HEK293 (cell line): ENCODE measurements at regions not wholly inside any gene's neighbourhood (a gene's known extent, or its start where the extent isn't known, plus 50 kb on each side); places are given as distances from the start of the nearest gene placed in this dataset.

ENCODE experiments used
- CTCF ChIA-PET: fragments of 350-600 bp; formaldehyde crosslinking; extraction: SDS; loops from one replicate; lab custom pipeline; 2021; ENCODE audit warnings: antibody characterized with exemption; lab: Yijun Ruan, JAX
- POLR2A ChIA-PET: fragments of 300-600 bp; formaldehyde crosslinking; extraction: SDS; loops from one replicate; lab custom pipeline; 2020; ENCODE audit warnings: antibody characterized with exemption, inconsistent platforms; lab: Yijun Ruan, JAX
- H3K27ac ChIP-seq: fragments of 200-500 bp; sonication (Bioruptor generic); 2 replicates; pipeline ENCODE4 v1.5.1; 2014; ENCODE audit warnings: low read depth, low read length, control low read depth, inconsistent platforms; ENCODE audit errors: extremely low read depth
- H3K36me3 ChIP-seq, 2 experiments: fragments of 200-500 bp in 1 of 2; sonication (Bioruptor generic) in 1 of 2; 1 replicate in 1 of 2; 2 replicates in 1 of 2; pipeline ENCODE4 v1.5.1; 2014 to 2017; ENCODE audit warnings: inconsistent platforms in 2 of 2, low read length in 2 of 2; ENCODE audit not compliant: control insufficient read depth in 2 of 2, insufficient read depth in 1 of 2
- H3K4me1 ChIP-seq: fragments of 200-500 bp; sonication (Bioruptor generic); 2 replicates; pipeline ENCODE4 v1.5.1; 2014; ENCODE audit warnings: mild to moderate bottlenecking, low read length, inconsistent platforms; ENCODE audit not compliant: control insufficient read depth, insufficient read depth
- H3K4me3 ChIP-seq: 2 replicates; pipeline ENCODE4 v1.5.1; 2011; ENCODE audit warnings: low read depth, mild to moderate bottlenecking, control low read depth, low read length, moderate library complexity
- H3K9me3 ChIP-seq: fragments of 200-500 bp; sonication (Bioruptor generic); 2 replicates; pipeline ENCODE4 v1.5.1; 2014; ENCODE audit warnings: low read depth, low read length, inconsistent platforms; ENCODE audit not compliant: control insufficient read depth, insufficient read depth
- GLIS2 ChIP-seq: fragments of 450-650 bp; formaldehyde crosslinking; IDR thresholded peaks from 2 replicates; pipeline ENCODE4 v1.5.1; 2016; ENCODE audit warnings: missing biosample characterization, missing genetic modification characterization
- HOXA7 ChIP-seq: sonication (generic); formaldehyde crosslinking; IDR thresholded peaks from 2 replicates; pipeline ENCODE4 v1.8.1; 2022; ENCODE audit warnings: missing genetic modification reagents, borderline replicate concordance
- TRIM28 ChIP-seq: IDR thresholded peaks from 2 replicates; pipeline ENCODE4 v1.6.1; 2011; ENCODE audit warnings: low read length, control low read depth, borderline replicate concordance
- ZBTB48 ChIP-seq: fragments of 450-650 bp; formaldehyde crosslinking; IDR thresholded peaks from 2 replicates; pipeline ENCODE4 v1.5.1; 2016; ENCODE audit warnings: missing biosample characterization, missing genetic modification characterization
- ZBTB8A ChIP-seq: fragments of 450-650 bp; formaldehyde crosslinking; IDR thresholded peaks from 2 replicates; pipeline ENCODE4 v1.5.1; 2016; ENCODE audit warnings: missing biosample characterization, missing genetic modification characterization
- ZEB2 ChIP-seq: fragments of 450-650 bp; formaldehyde crosslinking; IDR thresholded peaks from 2 replicates; pipeline ENCODE4 v1.5.1; 2016; ENCODE audit warnings: missing biosample characterization, missing genetic modification characterization
- ZFHX2 ChIP-seq: fragments of 450-650 bp; formaldehyde crosslinking; conservative IDR thresholded peaks from 2 replicates; pipeline ENCODE4 v1.5.1; 2016; ENCODE audit warnings: missing biosample characterization, missing genetic modification characterization
- ZFP69B ChIP-seq: fragments of 450-650 bp; formaldehyde crosslinking; IDR thresholded peaks from 2 replicates; pipeline ENCODE4 v1.5.1; 2016; ENCODE audit warnings: missing biosample characterization, missing genetic modification characterization
- ZNF155 ChIP-seq: fragments of 450-650 bp; formaldehyde crosslinking; IDR thresholded peaks from 2 replicates; pipeline ENCODE4 v1.5.1; 2016; ENCODE audit warnings: missing biosample characterization, missing genetic modification characterization
- ZNF19 ChIP-seq: fragments of 450-650 bp; formaldehyde crosslinking; IDR thresholded peaks from 2 replicates; pipeline ENCODE4; 2016; ENCODE audit warnings: missing biosample characterization, missing genetic modification characterization, low read depth
- ZNF211 ChIP-seq: fragments of 450-650 bp; formaldehyde crosslinking; IDR thresholded peaks from 2 replicates; pipeline ENCODE4 v1.5.1; 2016; ENCODE audit warnings: low read depth, missing biosample characterization, missing genetic modification characterization
- ZNF221 ChIP-seq: fragments of 450-650 bp; formaldehyde crosslinking; IDR thresholded peaks from 2 replicates; pipeline ENCODE4 v1.5.1; 2017; ENCODE audit warnings: missing biosample characterization, missing genetic modification characterization, borderline replicate concordance
- ZNF24 ChIP-seq: fragments of 450-650 bp; formaldehyde crosslinking; IDR thresholded peaks from 2 replicates; pipeline ENCODE4 v1.5.1; 2016; ENCODE audit warnings: missing biosample characterization, missing genetic modification characterization
- ZNF248 ChIP-seq: fragments of 450-650 bp; formaldehyde crosslinking; IDR thresholded peaks from 2 replicates; pipeline ENCODE4 v1.5.1; 2017; ENCODE audit warnings: missing biosample characterization, missing genetic modification characterization
- ZNF292 ChIP-seq: fragments of 450-650 bp; formaldehyde crosslinking; IDR thresholded peaks from 2 replicates; pipeline ENCODE4 v1.5.1; 2016; ENCODE audit warnings: low read depth, missing biosample characterization, missing genetic modification characterization, borderline replicate concordance
- ZNF391 ChIP-seq: fragments of 450-650 bp; formaldehyde crosslinking; IDR thresholded peaks from 2 replicates; pipeline ENCODE4 v1.5.1; 2016; ENCODE audit warnings: low read depth, missing biosample characterization, missing genetic modification characterization, borderline replicate concordance
- ZNF416 ChIP-seq: fragments of 450-650 bp; formaldehyde crosslinking; IDR thresholded peaks from 2 replicates; pipeline ENCODE4 v1.5.1; 2016; ENCODE audit warnings: missing biosample characterization, missing genetic modification characterization
- ZNF426 ChIP-seq: fragments of 450-650 bp; formaldehyde crosslinking; IDR thresholded peaks from 2 replicates; pipeline ENCODE4 v1.5.1; 2017; ENCODE audit warnings: missing biosample characterization, missing genetic modification characterization, mild to moderate bottlenecking, inconsistent platforms, moderate library complexity
- ZNF555 ChIP-seq: fragments of 450-650 bp; formaldehyde crosslinking; conservative IDR thresholded peaks from 2 replicates; pipeline ENCODE4 v1.5.1; 2017; ENCODE audit warnings: missing biosample characterization, mild to moderate bottlenecking, missing genetic modification characterization, inconsistent platforms
- ZNF560 ChIP-seq: fragments of 450-650 bp; formaldehyde crosslinking; IDR thresholded peaks from 2 replicates; pipeline ENCODE4 v1.5.1; 2017; ENCODE audit warnings: missing biosample characterization, missing genetic modification characterization, borderline replicate concordance
- ZNF561 ChIP-seq: fragments of 450-650 bp; IDR thresholded peaks from 2 replicates; pipeline ENCODE4 v1.5.1; 2018; ENCODE audit warnings: missing biosample characterization, missing genetic modification characterization, borderline replicate concordance
- ZNF600 ChIP-seq: fragments of 450-650 bp; formaldehyde crosslinking; IDR thresholded peaks from 2 replicates; pipeline ENCODE4 v1.5.1; 2016; ENCODE audit warnings: missing biosample characterization, missing genetic modification characterization
- ZNF76 ChIP-seq: fragments of 450-650 bp; formaldehyde crosslinking; IDR thresholded peaks from 2 replicates; pipeline ENCODE4; 2016; ENCODE audit warnings: low read depth, missing biosample characterization, missing genetic modification characterization, borderline replicate concordance
- TF ChIP-seq, protein P1 (sequence below): fragments of 450-650 bp; formaldehyde crosslinking; IDR thresholded peaks from 2 replicates; pipeline ENCODE4 v1.5.1; 2016; ENCODE audit warnings: missing biosample characterization, missing genetic modification characterization, low read depth
- TF ChIP-seq, protein P2 (sequence below): fragments of 450-650 bp; formaldehyde crosslinking; IDR thresholded peaks from 2 replicates; pipeline ENCODE4 v1.5.1; 2016; ENCODE audit warnings: missing biosample characterization, missing genetic modification characterization
- TF ChIP-seq, protein P3 (sequence below): fragments of 450-650 bp; formaldehyde crosslinking; IDR thresholded peaks from 2 replicates; pipeline ENCODE4 v1.5.1; 2016; ENCODE audit warnings: missing biosample characterization, missing genetic modification characterization
- TF ChIP-seq, protein P4 (sequence below): fragments of 450-650 bp; formaldehyde crosslinking; IDR thresholded peaks from 2 replicates; pipeline ENCODE4 v1.5.1; 2016; ENCODE audit warnings: missing biosample characterization, missing genetic modification characterization
- TF ChIP-seq, protein P5 (sequence below): fragments of 450-650 bp; formaldehyde crosslinking; IDR thresholded peaks from 2 replicates; pipeline ENCODE4 v1.5.1; 2016; ENCODE audit warnings: missing biosample characterization, missing genetic modification characterization

DNA sequence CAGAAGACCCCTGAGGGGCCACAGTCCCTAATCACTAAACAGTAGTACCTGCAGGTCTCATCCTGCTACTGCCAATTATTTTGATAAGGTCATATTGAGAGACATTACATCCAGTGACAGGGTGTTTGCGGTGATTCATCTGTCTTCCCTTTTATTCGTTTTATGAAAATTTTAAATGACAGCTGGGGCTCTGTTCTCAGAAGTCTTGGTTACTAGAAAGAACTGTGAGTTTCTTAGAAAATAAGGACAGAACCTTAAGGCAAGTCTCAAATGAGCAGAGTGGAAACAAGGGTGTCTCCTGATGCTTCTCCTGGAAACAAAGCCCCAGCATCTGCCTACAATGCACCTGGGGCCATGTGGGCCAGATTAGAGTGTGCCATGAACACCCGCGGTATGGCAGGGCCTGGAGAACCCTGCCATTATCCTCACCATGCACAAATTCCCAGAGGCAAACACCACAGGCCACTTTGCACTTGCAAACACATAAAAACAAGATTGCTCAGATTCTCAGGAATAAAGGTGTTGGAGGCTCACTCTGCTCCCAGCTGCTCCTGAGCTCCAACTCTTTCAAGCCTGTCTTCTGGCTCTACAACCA is 66.3 kb upstream of the IQSEC1 start:
- CTCF ChIA-PET = interaction anchor here (0.6 to 1.5 kb wide), 2 partner anchors 48 to 327 kb away, joined by 3 to 4 read pairs; no protein-coding TSS in a partner anchor
- TF ChIP-seq ZNF221 (tag by site-specific recombination) (no peak), ZFHX2 (tag by site-specific recombination) (no peak), ZNF292 (tag by site-specific recombination) (no peak), GLIS2 (tag by site-specific recombination) (no peak), ZFP69B (no peak), TRIM28 (no peak), ZNF555 (tag by site-specific recombination) (no peak), ZNF561 (no peak), ZBTB48 (tag by site-specific recombination) (no peak), ZNF600 (no peak), HOXA7 (CRISPR knock-in tag) (no peak), ZNF248 (tag by site-specific recombination) (no peak), ZNF155 (tag by site-specific recombination) (no peak), ZNF391 (tag by site-specific recombination) (no peak), ZNF24 (no peak), ZNF426 (tag by site-specific recombination) (no peak), ZNF211 (tag by site-specific recombination) (no peak)
- TF ChIP-seq, protein P1, sequence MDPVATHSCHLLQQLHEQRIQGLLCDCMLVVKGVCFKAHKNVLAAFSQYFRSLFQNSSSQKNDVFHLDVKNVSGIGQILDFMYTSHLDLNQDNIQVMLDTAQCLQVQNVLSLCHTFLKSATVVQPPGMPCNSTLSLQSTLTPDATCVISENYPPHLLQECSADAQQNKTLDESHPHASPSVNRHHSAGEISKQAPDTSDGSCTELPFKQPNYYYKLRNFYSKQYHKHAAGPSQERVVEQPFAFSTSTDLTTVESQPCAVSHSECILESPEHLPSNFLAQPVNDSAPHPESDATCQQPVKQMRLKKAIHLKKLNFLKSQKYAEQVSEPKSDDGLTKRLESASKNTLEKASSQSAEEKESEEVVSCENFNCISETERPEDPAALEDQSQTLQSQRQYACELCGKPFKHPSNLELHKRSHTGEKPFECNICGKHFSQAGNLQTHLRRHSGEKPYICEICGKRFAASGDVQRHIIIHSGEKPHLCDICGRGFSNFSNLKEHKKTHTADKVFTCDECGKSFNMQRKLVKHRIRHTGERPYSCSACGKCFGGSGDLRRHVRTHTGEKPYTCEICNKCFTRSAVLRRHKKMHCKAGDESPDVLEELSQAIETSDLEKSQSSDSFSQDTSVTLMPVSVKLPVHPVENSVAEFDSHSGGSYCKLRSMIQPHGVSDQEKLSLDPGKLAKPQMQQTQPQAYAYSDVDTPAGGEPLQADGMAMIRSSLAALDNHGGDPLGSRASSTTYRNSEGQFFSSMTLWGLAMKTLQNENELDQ (tag by site-specific recombination) = no peak
- TF ChIP-seq, protein P2, sequence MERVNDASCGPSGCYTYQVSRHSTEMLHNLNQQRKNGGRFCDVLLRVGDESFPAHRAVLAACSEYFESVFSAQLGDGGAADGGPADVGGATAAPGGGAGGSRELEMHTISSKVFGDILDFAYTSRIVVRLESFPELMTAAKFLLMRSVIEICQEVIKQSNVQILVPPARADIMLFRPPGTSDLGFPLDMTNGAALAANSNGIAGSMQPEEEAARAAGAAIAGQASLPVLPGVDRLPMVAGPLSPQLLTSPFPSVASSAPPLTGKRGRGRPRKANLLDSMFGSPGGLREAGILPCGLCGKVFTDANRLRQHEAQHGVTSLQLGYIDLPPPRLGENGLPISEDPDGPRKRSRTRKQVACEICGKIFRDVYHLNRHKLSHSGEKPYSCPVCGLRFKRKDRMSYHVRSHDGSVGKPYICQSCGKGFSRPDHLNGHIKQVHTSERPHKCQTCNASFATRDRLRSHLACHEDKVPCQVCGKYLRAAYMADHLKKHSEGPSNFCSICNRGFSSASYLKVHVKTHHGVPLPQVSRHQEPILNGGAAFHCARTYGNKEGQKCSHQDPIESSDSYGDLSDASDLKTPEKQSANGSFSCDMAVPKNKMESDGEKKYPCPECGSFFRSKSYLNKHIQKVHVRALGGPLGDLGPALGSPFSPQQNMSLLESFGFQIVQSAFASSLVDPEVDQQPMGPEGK (tag by site-specific recombination) = no peak
- TF ChIP-seq, protein P3, sequence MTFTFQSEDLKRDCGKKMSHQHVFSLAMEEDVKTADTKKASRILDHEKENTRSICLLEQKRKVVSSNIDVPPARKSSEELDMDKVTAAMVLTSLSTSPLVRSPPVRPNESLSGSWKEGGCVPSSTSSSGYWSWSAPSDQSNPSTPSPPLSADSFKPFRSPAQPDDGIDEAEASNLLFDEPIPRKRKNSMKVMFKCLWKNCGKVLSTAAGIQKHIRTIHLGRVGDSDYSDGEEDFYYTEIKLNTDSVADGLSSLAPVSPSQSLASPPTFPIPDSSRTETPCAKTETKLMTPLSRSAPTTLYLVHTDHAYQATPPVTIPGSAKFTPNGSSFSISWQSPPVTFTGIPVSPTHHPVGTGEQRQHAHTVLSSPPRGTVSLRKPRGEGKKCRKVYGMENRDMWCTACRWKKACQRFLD (tag by site-specific recombination) = no peak
- TF ChIP-seq, all 188 proteins: peak for 0
- POLR2A ChIA-PET = no interaction called here
- H3K36me3 ChIP-seq = no peaks in the 10 kb centered on the region
- no peak overlapping the region for H3K4me3 ChIP-seq
- H3K27ac ChIP-seq = no peak overlapping the region
- no peaks in the 10 kb centered on the region for H3K9me3 ChIP-seq
- H3K4me1 ChIP-seq = no peaks in the 10 kb centered on the region

DNA sequence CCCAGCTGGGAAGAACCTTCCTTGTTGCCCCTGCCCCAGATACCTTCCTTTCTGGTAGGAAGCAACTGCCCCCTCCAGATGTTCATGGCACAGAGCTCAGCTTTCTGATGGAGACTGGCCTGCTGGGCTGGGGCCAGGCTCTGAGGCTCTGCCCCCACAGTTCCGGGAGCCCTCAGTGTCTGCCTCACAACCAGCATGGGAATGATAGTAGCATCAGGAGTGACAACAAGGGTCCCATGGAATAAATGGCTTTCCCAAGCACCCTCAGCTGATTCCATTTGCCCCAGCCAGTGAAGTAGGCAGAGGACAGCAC is 65.6 kb upstream of the IQSEC1 start:
- H3K4me3 ChIP-seq = no peak overlapping the region
- CTCF ChIA-PET = no interaction called here
- no peaks in the 10 kb centered on the region for H3K4me1 ChIP-seq
- POLR2A ChIA-PET = no interaction called here
- H3K27ac ChIP-seq = no peak overlapping the region
- H3K36me3 ChIP-seq = no peaks in the 10 kb centered on the region
- H3K9me3 ChIP-seq = no peaks in the 10 kb centered on the region
- TF ChIP-seq ZNF560 = no peak
- no peak for TF ChIP-seq ZNF19 (tag by site-specific recombination)
- no peak for TF ChIP-seq ZNF76
- TF ChIP-seq ZBTB8A = no peak
- TF ChIP-seq, protein P4, sequence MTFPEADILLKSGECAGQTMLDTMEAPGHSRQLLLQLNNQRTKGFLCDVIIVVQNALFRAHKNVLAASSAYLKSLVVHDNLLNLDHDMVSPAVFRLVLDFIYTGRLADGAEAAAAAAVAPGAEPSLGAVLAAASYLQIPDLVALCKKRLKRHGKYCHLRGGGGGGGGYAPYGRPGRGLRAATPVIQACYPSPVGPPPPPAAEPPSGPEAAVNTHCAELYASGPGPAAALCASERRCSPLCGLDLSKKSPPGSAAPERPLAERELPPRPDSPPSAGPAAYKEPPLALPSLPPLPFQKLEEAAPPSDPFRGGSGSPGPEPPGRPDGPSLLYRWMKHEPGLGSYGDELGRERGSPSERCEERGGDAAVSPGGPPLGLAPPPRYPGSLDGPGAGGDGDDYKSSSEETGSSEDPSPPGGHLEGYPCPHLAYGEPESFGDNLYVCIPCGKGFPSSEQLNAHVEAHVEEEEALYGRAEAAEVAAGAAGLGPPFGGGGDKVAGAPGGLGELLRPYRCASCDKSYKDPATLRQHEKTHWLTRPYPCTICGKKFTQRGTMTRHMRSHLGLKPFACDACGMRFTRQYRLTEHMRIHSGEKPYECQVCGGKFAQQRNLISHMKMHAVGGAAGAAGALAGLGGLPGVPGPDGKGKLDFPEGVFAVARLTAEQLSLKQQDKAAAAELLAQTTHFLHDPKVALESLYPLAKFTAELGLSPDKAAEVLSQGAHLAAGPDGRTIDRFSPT (tag by site-specific recombination) = no peak
- no peak for TF ChIP-seq ZNF416 (tag by site-specific recombination)
- TF ChIP-seq, protein P5, sequence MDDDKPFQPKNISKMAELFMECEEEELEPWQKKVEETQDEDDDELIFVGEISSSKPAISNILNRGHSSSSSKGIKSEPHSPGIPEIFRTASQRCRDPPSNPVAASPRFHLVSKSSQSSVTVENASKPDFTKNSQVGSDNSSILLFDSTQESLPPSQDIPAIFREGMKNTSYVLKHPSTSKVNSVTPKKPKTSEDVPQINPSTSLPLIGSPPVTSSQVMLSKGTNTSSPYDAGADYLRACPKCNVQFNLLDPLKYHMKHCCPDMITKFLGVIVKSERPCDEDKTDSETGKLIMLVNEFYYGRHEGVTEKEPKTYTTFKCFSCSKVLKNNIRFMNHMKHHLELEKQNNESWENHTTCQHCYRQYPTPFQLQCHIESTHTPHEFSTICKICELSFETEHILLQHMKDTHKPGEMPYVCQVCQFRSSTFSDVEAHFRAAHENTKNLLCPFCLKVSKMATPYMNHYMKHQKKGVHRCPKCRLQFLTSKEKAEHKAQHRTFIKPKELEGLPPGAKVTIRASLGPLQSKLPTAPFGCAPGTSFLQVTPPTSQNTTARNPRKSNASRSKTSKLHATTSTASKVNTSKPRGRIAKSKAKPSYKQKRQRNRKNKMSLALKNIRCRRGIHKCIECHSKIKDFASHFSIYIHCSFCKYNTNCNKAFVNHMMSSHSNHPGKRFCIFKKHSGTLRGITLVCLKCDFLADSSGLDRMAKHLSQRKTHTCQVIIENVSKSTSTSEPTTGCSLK = no peak
- no peak for TF ChIP-seq ZEB2 (tag by site-specific recombination)
